NCI-H82 (cell line): ENCODE measurements at regions not wholly inside any gene's neighbourhood (a gene's known extent, or its start where the extent isn't known, plus 50 kb on each side); places are given as distances from the start of the nearest gene placed in this dataset.
"Not testable (repeated sequence)": the region's sequence is repeated elsewhere in the genome, so short reads cannot be mapped to it uniquely, and the experiment has no call there.

Source experiments
- DNase-seq: peaks from one replicate; lab custom pipeline; 2025; lab: John Stamatoyannopoulos, UW

- DNase-seq, result no peak
Measured at GRCh38 chr5:174981416-174981815, 257.0 kb downstream of the MSX2 start.

GRCh38 chr5:174980952-174981351 lies 256.6 kb downstream of the MSX2 start:
- no peak for DNase-seq

GRCh38 chr5:174972291-174972690 lies 247.9 kb downstream of the MSX2 start:
- DNase-seq, result no peak

- DNase-seq, result no peak
Measured at GRCh38 chr5:174971210-174971609, 246.8 kb downstream of the MSX2 start.

GRCh38 chr5:174970502-174970901 lies 246.1 kb downstream of the MSX2 start:
- no peak for DNase-seq

- no peak for DNase-seq
Measured at GRCh38 chr5:174953871-174954270, 229.5 kb downstream of the MSX2 start.

GRCh38 chr5:174951151-174951780 lies 226.9 kb downstream of the MSX2 start:
- peak; percentile 87 for DNase-seq

GRCh38 chr5:174947548-174947947 lies 223.2 kb downstream of the MSX2 start:
- DNase-seq, result no peak

GRCh38 chr5:174945853-174946252 lies 221.5 kb downstream of the MSX2 start:
- peak; percentile 9 for DNase-seq

GRCh38 chr5:174943785-174944184 lies 219.4 kb downstream of the MSX2 start:
- DNase-seq, result no peak

GRCh38 chr5:174943002-174943401 lies 218.6 kb downstream of the MSX2 start:
- DNase-seq, result not testable (repeated sequence)

GRCh38 chr5:174937201-174938123 lies 213.1 kb downstream of the MSX2 start:
- no peak for DNase-seq

GRCh38 chr5:174935854-174936474 lies 211.6 kb downstream of the MSX2 start:
- DNase-seq, result peak; percentile 74

- not testable (repeated sequence) for DNase-seq
Measured at GRCh38 chr5:174931033-174931432, 206.7 kb downstream of the MSX2 start.

GRCh38 chr5:174925586-174925985 lies 201.2 kb downstream of the MSX2 start:
- no peak for DNase-seq

- no peak for DNase-seq
Measured at GRCh38 chr5:174922955-174923354, 198.6 kb downstream of the MSX2 start.

GRCh38 chr5:174920906-174921550 lies 196.6 kb downstream of the MSX2 start:
- DNase-seq, result no peak

- no peak for DNase-seq
Measured at GRCh38 chr5:174919351-174919750, 195.0 kb downstream of the MSX2 start.

- no peak for DNase-seq
Measured at GRCh38 chr5:174918655-174919054, 194.3 kb downstream of the MSX2 start.

GRCh38 chr5:174917976-174918554 lies 193.7 kb downstream of the MSX2 start:
- DNase-seq, result no peak

GRCh38 chr5:174917435-174917834 lies 193.1 kb downstream of the MSX2 start:
- DNase-seq, result not testable (repeated sequence)

GRCh38 chr5:174916924-174917323 lies 192.5 kb downstream of the MSX2 start:
- not testable (repeated sequence) for DNase-seq
